ENCODE measurements at regions not wholly inside any gene's neighbourhood (a gene's known extent, or its start where the extent isn't known, plus 50 kb on each side); places are given as distances from the start of the nearest gene placed in this dataset.

GRCh38 chrX:9293051-9293496, 171.8 kb upstream of the TBL1X start:
- TF ChIP-seq CTCF (IDR thresholded peaks at IDR 0.05; ENCODE audit: poor library complexity, severe bottlenecking): no peak
- no peak for TF ChIP-seq EZH2 (IDR thresholded peaks at IDR 0.05; ENCODE audit: borderline replicate concordance, insufficient read depth, low read length, poor library complexity, severe bottlenecking)
- no peak for TF ChIP-seq SMC3 (conservative IDR thresholded peaks at IDR 0.05; ENCODE audit: poor library complexity)
- TF ChIP-seq EP300 (conservative IDR thresholded peaks at IDR 0.05; ENCODE audit: poor library complexity, severe bottlenecking): no peak
- no peak for TF ChIP-seq MXI1 (conservative IDR thresholded peaks at IDR 0.05; ENCODE audit: poor library complexity, severe bottlenecking)
